Endothelial cell of umbilical vein (primary cell): ENCODE measurements at regions not wholly inside any gene's neighbourhood (a gene's known extent, or its start where the extent isn't known, plus 50 kb on each side); places are given as distances from the start of the nearest gene placed in this dataset. TPM values are rescaled to one million over a fixed set of nuclear protein-coding genes. Genes with fewer than 3 reads are reported as not detected.

Source experiments
- BruUV-seq: library from RNA; stranded (reverse); fragments of 400-500 nt; replicated peaks from 2 replicates; lab custom pipeline; 2021; lab: Mats Ljungman, UMichigan
- CTCF ChIA-PET: fragments of 300-600, 350-600 bp; sonication (Branson Sonifier 250); formaldehyde crosslinking; loops from one replicate; lab custom pipeline; 2021; ENCODE audit warnings: antibody characterized with exemption, inconsistent platforms; lab: Charles Lee
- POLR2A ChIA-PET: fragments of 300-600, 350-600 bp; sonication (Branson Sonifier 250); formaldehyde crosslinking; loops from one replicate; lab custom pipeline; 2021; ENCODE audit warnings: antibody characterized with exemption, inconsistent platforms; lab: Charles Lee
- DNase-seq: peaks from one replicate; pipeline ENCODE4 v3.0.0-alpha.2; 2011; ENCODE audit warnings: low read depth, low spot score
- FAIRE-seq: peaks from 2 replicates; lab custom pipeline; 2011; peaks lifted over from hg19 to GRCh38; lab: Jason Lieb, UNC
- H2AFZ ChIP-seq: 2 replicates; pipeline ENCODE4 v1.6.0; 2012; ENCODE audit warnings: low read depth, low read length, control low read depth, inconsistent platforms
- H3K27ac ChIP-seq: 2 replicates; pipeline ENCODE4 v1.5.1; 2011; ENCODE audit warnings: low read depth, mild to moderate bottlenecking, control low read depth, low read length, moderate library complexity; ENCODE audit not compliant: insufficient read depth
- H3K27me3 ChIP-seq, 2 experiments: 2 replicates each; pipeline versions ENCODE4 v1.6.0 to v1.6.1; 2011; ENCODE audit warnings: low read length in 2 of 2, mixed read lengths in 1 of 2; ENCODE audit not compliant: control insufficient read depth in 2 of 2, insufficient read depth in 2 of 2
- H3K36me3 ChIP-seq, 2 experiments: 2 replicates in 1 of 2; 3 replicates in 1 of 2; pipeline ENCODE4 v1.5.1; 2011; ENCODE audit warnings: low read length in 2 of 2, mild to moderate bottlenecking in 1 of 2, moderate library complexity in 1 of 2; ENCODE audit not compliant: control insufficient read depth in 2 of 2, insufficient read depth in 2 of 2; ENCODE audit errors: extremely low read depth in 1 of 2
- H3K4me1 ChIP-seq: 3 replicates; pipeline ENCODE4 v1.5.1; 2011; ENCODE audit warnings: mild to moderate bottlenecking, low read length; ENCODE audit not compliant: control insufficient read depth, insufficient read depth; ENCODE audit errors: extremely low read depth
- H3K4me2 ChIP-seq: 2 replicates; pipeline ENCODE4 v1.6.1; 2011; ENCODE audit warnings: low read length, control low read depth, mixed read lengths; ENCODE audit not compliant: insufficient read depth
- H3K4me3 ChIP-seq, 3 experiments: fragments of 200-600 bp in 1 of 3; sonication (generic), shearing (Covaris generic) in 1 of 3; replicated peaks in 1 of 3; 2 replicates each; pipeline ENCODE4 v1.5.1; 2011 to 2016; ENCODE audit warnings: control low read depth in 3 of 3, low read length in 3 of 3, mild to moderate bottlenecking in 2 of 3, inconsistent platforms in 1 of 3, low read depth in 1 of 3, moderate library complexity in 1 of 3; ENCODE audit not compliant: insufficient read depth in 1 of 3
- H3K79me2 ChIP-seq: 2 replicates; pipeline ENCODE4 v1.6.0; 2012; ENCODE audit warnings: low read length, inconsistent platforms; ENCODE audit not compliant: control insufficient read depth, insufficient read depth
- H3K9ac ChIP-seq: replicated peaks from 2 replicates; pipeline ENCODE3; 2011; ENCODE audit warnings: low read length, control low read depth; ENCODE audit not compliant: insufficient read depth; ENCODE audit errors: extremely low read depth
- H3K9me1 ChIP-seq: replicated peaks from 3 replicates; pipeline ENCODE4 v1.6.0; 2011; ENCODE audit warnings: mild to moderate bottlenecking, low read length; ENCODE audit not compliant: control insufficient read depth, insufficient read depth; ENCODE audit errors: extremely low read depth
- H3K9me3 ChIP-seq: replicated peaks from 2 replicates; pipeline ENCODE4 v1.5.1; 2012; ENCODE audit warnings: low read length, inconsistent platforms; ENCODE audit not compliant: control insufficient read depth, insufficient read depth
- H4K20me1 ChIP-seq: replicated peaks from 2 replicates; pipeline ENCODE3; 2011; ENCODE audit warnings: mild to moderate bottlenecking, low read length; ENCODE audit not compliant: control insufficient read depth, insufficient read depth; ENCODE audit errors: extremely low read depth
- CTCF ChIP-seq, 2 donors: IDR thresholded peaks; 1 replicate in 1 of 2; 2 replicates in 1 of 2; pipeline ENCODE4 v1.5.1; 2011; ENCODE audit warnings: low read length in 2 of 2, mild to moderate bottlenecking in 2 of 2, moderate library complexity in 2 of 2, control low read depth in 1 of 2, inconsistent platforms in 1 of 2, low read depth in 1 of 2; ENCODE audit not compliant: insufficient read depth in 1 of 2; ENCODE audit errors: extremely low read depth in 1 of 2
- EZH2 ChIP-seq: IDR thresholded peaks from 2 replicates; pipeline ENCODE4 v1.6.1; 2012; ENCODE audit warnings: borderline replicate concordance, low read depth, mild to moderate bottlenecking, moderate library complexity, low read length, inconsistent platforms; ENCODE audit not compliant: severe bottlenecking
- FOS ChIP-seq: IDR thresholded peaks from 2 replicates; pipeline ENCODE4 v1.6.1; 2011; ENCODE audit warnings: mild to moderate bottlenecking, low read length, moderate library complexity, borderline replicate concordance; ENCODE audit not compliant: insufficient read depth
- GATA2 ChIP-seq: IDR thresholded peaks from 2 replicates; pipeline ENCODE4 v1.7.0; 2011; ENCODE audit warnings: low read depth, mild to moderate bottlenecking, moderate library complexity, mixed read lengths, low read length; ENCODE audit not compliant: insufficient read length, insufficient read depth
- JUN ChIP-seq: IDR thresholded peaks from 2 replicates; pipeline ENCODE4 v1.6.1; 2011; ENCODE audit warnings: borderline replicate concordance, low read depth; ENCODE audit not compliant: insufficient read length, insufficient read depth
- MAX ChIP-seq: IDR thresholded peaks from 2 replicates; pipeline ENCODE4 v1.6.1; 2011; ENCODE audit not compliant: insufficient read depth, insufficient read length
- MYC ChIP-seq: IDR thresholded peaks from one replicate; pipeline ENCODE4 v1.6.1; 2011; ENCODE audit warnings: mild to moderate bottlenecking, low read depth, low read length
- POLR2A ChIP-seq: IDR thresholded peaks from 2 replicates; pipeline ENCODE4 v1.6.1; 2012; ENCODE audit warnings: low read depth, mild to moderate bottlenecking, control low read depth, low read length
- POLR2AphosphoS5 ChIP-seq: IDR thresholded peaks from 2 replicates; pipeline ENCODE4 v1.6.1; 2012; ENCODE audit warnings: low read depth, mild to moderate bottlenecking, control low read depth, low read length, moderate library complexity; ENCODE audit not compliant: insufficient read depth
- dilution Hi-C: fragments of 300-500 bp; cut with MboI; formaldehyde crosslinking; loops from one replicate; pipeline ENCODE4 v1.15.0; 2019; ENCODE audit warnings: low sequenced_read_pairs; ENCODE audit not compliant: extremely low pct_ligation_motif_present
- intact Hi-C: fragments of 100-400 bp; cut with micrococcal nuclease; formaldehyde crosslinking; loops from one replicate; pipeline ENCODE4 v1.10.0; 2022
- small RNA-seq: library from RNA; depleted of rRNA; stranded (forward); fragments of <200 nt; gene quantifications from one replicate; pipeline ENCODE3, GENCODE V24; 2012; ENCODE audit warnings: low replicate concordance, low read depth; ENCODE audit not compliant: insufficient read depth, insufficient read length

GRCh38 chr2:144570566-144570965 is 50.6 kb upstream of the ZEB2 start:
- no peaks in the 10 kb centered on the region for H3K9me1 ChIP-seq
- no peak overlapping the region for H3K4me3 ChIP-seq
- H4K20me1 ChIP-seq, result no peaks in the 10 kb centered on the region
- CTCF ChIA-PET, result no interaction called here
- H3K27me3 ChIP-seq, result no peaks in the 10 kb centered on the region
- no peak for DNase-seq
- no peak overlapping the region for H3K4me2 ChIP-seq
- H3K79me2 ChIP-seq, result no peaks in the 10 kb centered on the region
- FAIRE-seq, result no peak
- H3K27ac ChIP-seq, result no peak overlapping the region
- no peak for TF ChIP-seq POLR2AphosphoS5
- no peak for TF ChIP-seq POLR2A
- TF ChIP-seq MAX, result no peak
- TF ChIP-seq CTCF (IDR thresholded peaks at IDR 0.05; ENCODE audit: extremely low read depth in 1 of 2, insufficient read depth in 1 of 2, low read depth in 1 of 2, low read length in 2 of 2), result no peak
- TF ChIP-seq MYC, result no peak
- no peak for TF ChIP-seq GATA2
- no peak for TF ChIP-seq FOS
- no peak for TF ChIP-seq JUN
- no peak for TF ChIP-seq EZH2
- no peaks in the 10 kb centered on the region for H3K36me3 ChIP-seq
- H3K9me3 ChIP-seq, result no peaks in the 10 kb centered on the region
- no peak overlapping the region for H2AFZ ChIP-seq
- intact Hi-C loops (no loop called here), dilution Hi-C loops (no loop called here)
- POLR2A ChIA-PET, result no interaction called here
- no peak overlapping the region for H3K9ac ChIP-seq
- no peaks in the 10 kb centered on the region for H3K4me1 ChIP-seq
- BruUV-seq, result no TSS peak

Small RNA genes in the stretch of these regions (small RNA-seq; reads per million reads assigned to genes)
- gene RF00019, result not detected
- gene RF01992, result not detected
- not detected for gene RNA5SP106
- not detected for gene RNU6-692P
- gene RNU6-715P, result not detected
- not detected for gene RNU7-2P
